ENCODE measurements at regions not wholly inside any gene's neighbourhood (a gene's known extent, or its start where the extent isn't known, plus 50 kb on each side); places are given as distances from the start of the nearest gene placed in this dataset.
"Not testable (repeated sequence)": the region's sequence is repeated elsewhere in the genome, so short reads cannot be mapped to it uniquely, and the experiment has no call there.

DNA sequence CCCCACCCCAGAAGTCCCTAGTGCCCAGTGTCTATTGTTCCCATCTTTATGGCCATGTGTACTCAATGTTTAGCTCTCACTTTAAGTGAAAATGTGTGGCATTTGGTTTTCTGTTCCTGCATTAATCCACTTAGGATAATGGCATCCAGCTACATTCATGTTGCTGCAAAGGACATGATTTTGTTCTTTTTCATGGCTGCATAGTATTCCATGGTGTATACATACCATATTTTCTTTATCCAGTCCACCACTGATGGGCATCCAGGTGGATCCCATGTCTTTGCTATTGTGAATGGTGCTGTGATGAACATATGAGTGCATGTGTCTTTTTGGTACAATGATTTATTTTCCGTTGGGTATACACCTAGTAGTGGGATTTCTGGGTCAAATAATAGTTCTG lies 58.2 kb upstream of the ZNF280D start:
- TF ChIP-seq EZH2phosphoT487 (IDR thresholded peaks at IDR 0.05; ENCODE audit: borderline replicate concordance, low read length); CTCF (IDR thresholded peaks at IDR 0.05; ENCODE audit: low read depth, low read length, poor library complexity, severe bottlenecking): not testable (repeated sequence)
